ENCODE measurements at regions not wholly inside any gene's neighbourhood (a gene's known extent, or its start where the extent isn't known, plus 50 kb on each side); places are given as distances from the start of the nearest gene placed in this dataset.

- no peak for ATAC-seq
These were observed 383.2 kb upstream of the KCNMB2 start for GRCh38 chr3:178152988-178153387.

DNA sequence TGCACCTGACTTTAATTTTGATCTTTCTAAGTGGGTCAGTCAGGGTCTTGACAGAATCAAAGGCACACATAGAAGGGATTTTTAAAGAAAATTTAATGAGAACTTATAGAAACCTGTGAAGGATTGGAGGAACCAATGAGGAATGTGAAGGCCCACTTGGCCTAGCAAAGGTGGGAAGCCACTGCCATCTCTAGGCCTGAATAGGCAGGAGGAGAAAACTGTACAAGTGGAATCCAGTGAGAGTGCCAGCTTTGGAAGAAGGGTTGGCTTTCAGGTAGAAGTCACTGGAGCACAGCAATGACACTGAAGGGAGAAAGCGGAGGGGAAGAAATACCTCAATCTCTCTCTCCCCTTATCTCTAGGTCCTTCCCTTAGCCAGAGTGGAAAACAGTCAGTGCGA lies 380.7 kb upstream of the KCNMB2 start:
- TF ChIP-seq ARNTL (CRISPR knock-in tag; IDR thresholded peaks at IDR 0.05; ENCODE audit: borderline replicate concordance, low read depth), result no peak
- no peak for TF ChIP-seq TOX (CRISPR knock-in tag; IDR thresholded peaks at IDR 0.05; ENCODE audit: borderline replicate concordance)
- no peak for TF ChIP-seq ZFP3 (CRISPR knock-in tag; IDR thresholded peaks at IDR 0.05)
- TF ChIP-seq PATZ1 (CRISPR knock-in tag; IDR thresholded peaks at IDR 0.05; ENCODE audit: borderline replicate concordance), result no peak
- no peak for TF ChIP-seq TCF4 (CRISPR knock-in tag; IDR thresholded peaks at IDR 0.05; ENCODE audit: borderline replicate concordance)
- TF ChIP-seq, protein P1, sequence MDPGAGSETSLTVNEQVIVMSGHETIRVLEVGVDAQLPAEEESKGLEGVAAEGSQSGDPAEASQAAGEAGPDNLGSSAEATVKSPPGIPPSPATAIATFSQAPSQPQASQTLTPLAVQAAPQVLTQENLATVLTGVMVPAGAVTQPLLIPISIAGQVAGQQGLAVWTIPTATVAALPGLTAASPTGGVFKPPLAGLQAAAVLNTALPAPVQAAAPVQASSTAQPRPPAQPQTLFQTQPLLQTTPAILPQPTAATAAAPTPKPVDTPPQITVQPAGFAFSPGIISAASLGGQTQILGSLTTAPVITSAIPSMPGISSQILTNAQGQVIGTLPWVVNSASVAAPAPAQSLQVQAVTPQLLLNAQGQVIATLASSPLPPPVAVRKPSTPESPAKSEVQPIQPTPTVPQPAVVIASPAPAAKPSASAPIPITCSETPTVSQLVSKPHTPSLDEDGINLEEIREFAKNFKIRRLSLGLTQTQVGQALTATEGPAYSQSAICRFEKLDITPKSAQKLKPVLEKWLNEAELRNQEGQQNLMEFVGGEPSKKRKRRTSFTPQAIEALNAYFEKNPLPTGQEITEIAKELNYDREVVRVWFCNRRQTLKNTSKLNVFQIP (CRISPR knock-in tag; IDR thresholded peaks at IDR 0.05; ENCODE audit: borderline replicate concordance, low read depth), result no peak
- no peak for TF ChIP-seq RARB (CRISPR knock-in tag; IDR thresholded peaks at IDR 0.05)
- TF ChIP-seq CREB5 (CRISPR knock-in tag; IDR thresholded peaks at IDR 0.05; ENCODE audit: low read depth), result no peak
- no peak for TF ChIP-seq ZNF8 (CRISPR knock-in tag; IDR thresholded peaks at IDR 0.05)
- TF ChIP-seq ZFP30 (CRISPR knock-in tag; IDR thresholded peaks at IDR 0.05), result no peak
- TF ChIP-seq CSDC2 (CRISPR knock-in tag; IDR thresholded peaks at IDR 0.05), result no peak
- TF ChIP-seq ISL1 (CRISPR knock-in tag; IDR thresholded peaks at IDR 0.05), result no peak
- TF ChIP-seq TSHZ2 (CRISPR knock-in tag; IDR thresholded peaks at IDR 0.05), result no peak
- no peak for TF ChIP-seq SNAI2 (CRISPR knock-in tag; IDR thresholded peaks at IDR 0.05)
- TF ChIP-seq GLIS3 (CRISPR knock-in tag; IDR thresholded peaks at IDR 0.05), result no peak
- TF ChIP-seq, protein P2, sequence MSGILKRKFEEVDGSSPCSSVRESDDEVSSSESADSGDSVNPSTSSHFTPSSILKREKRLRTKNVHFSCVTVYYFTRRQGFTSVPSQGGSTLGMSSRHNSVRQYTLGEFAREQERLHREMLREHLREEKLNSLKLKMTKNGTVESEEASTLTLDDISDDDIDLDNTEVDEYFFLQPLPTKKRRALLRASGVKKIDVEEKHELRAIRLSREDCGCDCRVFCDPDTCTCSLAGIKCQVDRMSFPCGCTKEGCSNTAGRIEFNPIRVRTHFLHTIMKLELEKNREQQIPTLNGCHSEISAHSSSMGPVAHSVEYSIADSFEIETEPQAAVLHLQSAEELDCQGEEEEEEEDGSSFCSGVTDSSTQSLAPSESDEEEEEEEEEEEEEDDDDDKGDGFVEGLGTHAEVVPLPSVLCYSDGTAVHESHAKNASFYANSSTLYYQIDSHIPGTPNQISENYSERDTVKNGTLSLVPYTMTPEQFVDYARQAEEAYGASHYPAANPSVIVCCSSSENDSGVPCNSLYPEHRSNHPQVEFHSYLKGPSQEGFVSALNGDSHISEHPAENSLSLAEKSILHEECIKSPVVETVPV (CRISPR knock-in tag; IDR thresholded peaks at IDR 0.05), result no peak
- TF ChIP-seq PPARA (CRISPR knock-in tag; IDR thresholded peaks at IDR 0.05; ENCODE audit: borderline replicate concordance), result no peak
- no peak for ATAC-seq

More at GRCh38 chr3:178152988-178153387, 383.2 kb upstream of the KCNMB2 start:
- TF ChIP-seq, protein P2 (CRISPR knock-in tag; IDR thresholded peaks at IDR 0.05), result no peak
- no peak for TF ChIP-seq CSDC2 (CRISPR knock-in tag; IDR thresholded peaks at IDR 0.05)
- no peak for TF ChIP-seq ZFP3 (CRISPR knock-in tag; IDR thresholded peaks at IDR 0.05)
- TF ChIP-seq ZNF565 (CRISPR knock-in tag; conservative IDR thresholded peaks at IDR 0.05; ENCODE audit: low read depth), result no peak
- TF ChIP-seq SNAI2 (CRISPR knock-in tag; IDR thresholded peaks at IDR 0.05), result no peak
- no peak for TF ChIP-seq TSHZ2 (CRISPR knock-in tag; IDR thresholded peaks at IDR 0.05)
- no peak for TF ChIP-seq RARB (CRISPR knock-in tag; IDR thresholded peaks at IDR 0.05)
- TF ChIP-seq ZNF8 (CRISPR knock-in tag; IDR thresholded peaks at IDR 0.05), result no peak
- no peak for TF ChIP-seq ZNF70 (CRISPR knock-in tag; IDR thresholded peaks at IDR 0.05)
- no peak for TF ChIP-seq ARNTL (CRISPR knock-in tag; IDR thresholded peaks at IDR 0.05; ENCODE audit: borderline replicate concordance, low read depth)
- TF ChIP-seq ISL1 (CRISPR knock-in tag; IDR thresholded peaks at IDR 0.05), result no peak
- TF ChIP-seq OSR1 (CRISPR knock-in tag; IDR thresholded peaks at IDR 0.05), result no peak
- no peak for TF ChIP-seq TCF4 (CRISPR knock-in tag; IDR thresholded peaks at IDR 0.05; ENCODE audit: borderline replicate concordance)

Data from SK-N-SH treated with all-trans-retinoic acid at 6 μM for 48 hours (cell line).